ENCODE measurements at regions not wholly inside any gene's neighbourhood (a gene's known extent, or its start where the extent isn't known, plus 50 kb on each side); places are given as distances from the start of the nearest gene placed in this dataset.
"Not testable (repeated sequence)": the region's sequence is repeated elsewhere in the genome, so short reads cannot be mapped to it uniquely, and the experiment has no call there.

DNA sequence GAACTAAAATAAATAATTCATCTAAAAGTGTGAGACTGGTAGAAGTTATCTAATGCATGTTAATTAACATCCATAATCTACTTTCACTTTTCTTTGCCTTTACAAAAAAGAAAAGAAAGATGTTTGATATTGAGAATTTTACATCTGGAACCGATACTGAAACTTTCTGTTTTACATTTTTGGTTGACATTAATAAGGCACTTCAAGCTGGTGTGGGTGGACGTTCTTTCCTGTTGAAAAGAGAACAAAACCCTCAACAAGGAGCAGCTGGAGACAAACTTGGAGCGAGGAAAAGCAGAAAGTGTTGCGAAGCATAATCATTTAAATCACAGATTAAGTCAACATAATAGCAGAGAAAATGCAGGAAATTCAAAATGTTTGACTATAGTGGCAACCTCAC is 575.2 kb upstream of the ADGRB3 start:
- no peak for DNase-seq (ENCODE audit: low read depth)

DNA sequence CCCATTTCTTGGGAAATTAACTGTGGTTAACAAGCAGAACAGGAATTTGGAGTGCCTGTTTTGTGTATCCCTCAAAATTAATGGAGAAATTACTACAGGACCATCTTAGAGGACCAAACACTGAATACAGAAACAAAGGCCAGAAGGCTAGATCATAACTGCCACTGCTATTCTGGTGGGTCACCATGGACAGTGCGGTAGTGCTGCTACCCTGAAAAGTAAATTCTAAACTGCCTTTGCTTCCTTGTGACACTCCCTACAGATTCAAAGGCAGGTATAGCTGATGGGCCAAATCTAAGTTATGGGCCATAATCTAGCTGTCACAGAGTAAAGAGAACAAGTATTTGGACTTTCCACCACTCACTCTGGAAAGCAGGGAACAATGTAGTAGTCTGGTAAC is 575.8 kb upstream of the ADGRB3 start:
- no peak for DNase-seq (ENCODE audit: low read depth)

DNA sequence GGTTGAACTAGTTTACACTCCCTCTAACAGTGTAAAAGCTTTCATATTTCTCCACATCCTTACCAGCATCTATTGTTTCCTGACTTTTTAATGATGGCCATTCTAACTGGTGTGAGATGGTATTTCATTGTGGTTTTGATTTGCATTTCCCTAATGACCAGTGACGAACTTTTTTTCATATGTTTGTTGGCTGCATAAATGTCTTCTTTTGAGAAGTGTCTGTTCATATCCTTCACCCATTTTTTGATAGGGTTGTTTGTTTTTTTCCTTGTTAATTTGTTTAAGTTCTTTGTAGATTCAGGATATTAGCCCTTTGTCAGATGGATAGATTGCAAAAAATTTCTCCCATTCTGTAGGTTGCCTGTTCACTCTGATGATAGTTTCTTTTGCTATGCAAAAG is 578.5 kb upstream of the ADGRB3 start:
- not testable (repeated sequence) for DNase-seq (ENCODE audit: low read depth)

DNA sequence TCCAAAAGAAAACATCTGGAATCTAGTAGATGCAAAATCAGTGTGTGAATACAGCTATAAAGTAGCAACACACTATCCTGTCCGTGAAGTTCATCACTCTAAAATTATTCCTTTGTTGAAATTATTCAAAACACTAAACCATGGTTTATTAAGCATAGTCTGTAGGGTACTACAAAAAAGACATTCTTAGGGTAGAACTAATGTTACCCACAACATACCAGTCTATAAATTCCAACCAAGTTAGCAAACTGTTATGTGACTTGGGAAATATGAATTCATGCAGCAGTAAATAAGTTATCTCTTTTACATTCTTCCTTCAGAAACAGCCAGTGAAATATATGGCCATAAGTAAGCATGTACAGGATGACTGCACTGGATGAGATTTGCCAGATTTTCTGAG is 580.3 kb upstream of the ADGRB3 start:
- peak; percentile 80 for DNase-seq (ENCODE audit: low read depth)

DNA sequence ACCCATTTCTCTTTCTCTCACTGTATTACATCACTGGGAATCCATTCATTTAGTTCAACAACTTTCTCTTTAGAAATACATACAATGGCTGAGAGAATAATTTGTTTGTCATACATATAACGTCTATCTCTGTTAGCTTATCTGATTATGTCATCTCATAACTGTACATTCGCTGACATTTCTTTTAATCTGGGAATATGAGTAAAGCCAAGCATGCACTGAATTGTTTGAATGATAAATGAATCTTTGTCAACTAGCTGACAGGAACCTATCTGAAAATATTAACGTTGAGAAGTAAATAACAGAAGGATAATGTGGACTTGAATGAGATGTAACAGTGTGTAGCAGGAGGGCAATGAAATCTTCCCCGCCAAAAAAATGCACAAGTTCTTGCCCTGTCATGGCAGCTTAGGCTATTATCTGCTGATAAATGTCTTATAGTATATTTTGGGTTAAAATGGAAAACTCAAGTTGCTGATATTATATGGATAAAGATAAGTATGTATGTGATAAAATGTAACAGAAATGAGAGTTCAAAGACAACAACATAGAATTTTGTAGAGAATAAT is 581.2 kb upstream of the ADGRB3 start:
- no peak for DNase-seq (ENCODE audit: low read depth)

DNA sequence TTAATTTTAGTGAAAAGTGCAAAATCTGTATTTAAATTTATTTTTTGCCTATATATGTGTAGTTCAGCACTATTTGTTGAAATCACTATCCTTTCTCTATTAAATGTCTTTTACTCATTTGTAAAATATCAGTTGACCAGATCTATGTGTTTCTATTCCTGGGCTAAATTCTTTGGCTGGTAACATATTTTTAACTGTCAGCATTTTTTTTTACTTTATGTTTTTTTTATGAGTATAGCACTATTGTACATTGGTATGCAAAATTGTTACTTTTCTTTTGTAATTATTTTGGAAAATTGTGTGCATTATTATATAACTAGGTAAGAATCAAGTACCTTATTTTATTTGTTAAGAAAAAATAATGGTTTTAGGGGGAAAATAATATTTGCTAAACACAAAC is 582.8 kb upstream of the ADGRB3 start:
- DNase-seq (ENCODE audit: low read depth) = no peak

DNA sequence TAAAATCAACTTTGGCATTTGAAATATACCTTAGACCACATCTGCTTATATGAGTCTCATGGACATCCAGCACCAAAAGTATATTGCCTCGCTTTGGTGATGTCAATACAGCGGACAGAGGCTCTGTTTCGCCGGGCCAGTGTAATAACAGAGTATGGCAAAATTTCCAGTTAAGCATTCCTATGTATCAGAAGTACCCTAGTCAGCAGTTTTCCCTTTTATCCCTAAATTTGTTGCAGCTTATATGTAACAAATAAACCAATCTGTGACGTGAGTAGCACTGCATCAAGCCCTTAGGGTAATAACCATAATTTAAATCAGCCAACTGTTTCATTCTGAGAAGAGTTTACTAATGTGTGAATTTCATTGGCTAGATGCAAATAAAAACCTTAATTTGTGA is 585.5 kb upstream of the ADGRB3 start:
- no peak for DNase-seq (ENCODE audit: low read depth)

DNA sequence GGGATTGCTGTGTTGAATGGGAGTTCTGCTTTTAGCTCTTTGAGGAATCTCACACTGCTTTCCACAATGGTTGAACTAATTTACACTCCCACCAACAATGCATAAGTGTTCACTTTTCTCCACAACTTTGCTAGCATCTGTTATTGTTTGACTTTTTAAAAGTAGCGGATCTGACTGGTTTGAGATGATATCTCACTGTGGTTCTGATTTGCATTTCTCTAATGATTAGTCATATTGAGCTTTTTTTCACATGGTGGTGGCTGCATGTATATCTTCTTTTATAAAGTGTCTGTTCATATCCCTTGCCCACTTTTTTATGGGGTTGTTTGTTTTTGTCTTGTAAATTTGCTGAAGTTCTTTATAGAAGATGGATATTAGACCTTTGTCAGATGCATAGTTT is 588.3 kb upstream of the ADGRB3 start:
- DNase-seq (ENCODE audit: low read depth) = no peak

DNA sequence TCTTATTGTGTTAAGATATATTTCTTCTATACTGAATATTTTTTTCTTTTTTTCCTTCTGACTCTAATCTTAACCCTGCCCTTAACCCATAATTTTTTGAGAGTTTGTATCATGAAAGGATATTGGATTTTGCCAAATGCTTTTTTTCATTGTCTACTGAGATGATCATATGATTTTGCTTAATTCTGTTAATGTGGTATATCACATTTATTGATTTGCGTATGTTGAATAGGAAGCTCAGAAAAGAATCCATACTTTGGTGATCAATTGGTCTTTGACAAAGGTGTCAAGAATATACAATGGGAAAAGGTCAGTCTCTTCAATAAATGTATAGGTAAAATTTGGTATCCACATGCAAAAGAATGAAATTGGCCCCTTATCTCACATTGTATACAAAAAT is 588.8 kb upstream of the ADGRB3 start:
- no peak for DNase-seq (ENCODE audit: low read depth)

DNA sequence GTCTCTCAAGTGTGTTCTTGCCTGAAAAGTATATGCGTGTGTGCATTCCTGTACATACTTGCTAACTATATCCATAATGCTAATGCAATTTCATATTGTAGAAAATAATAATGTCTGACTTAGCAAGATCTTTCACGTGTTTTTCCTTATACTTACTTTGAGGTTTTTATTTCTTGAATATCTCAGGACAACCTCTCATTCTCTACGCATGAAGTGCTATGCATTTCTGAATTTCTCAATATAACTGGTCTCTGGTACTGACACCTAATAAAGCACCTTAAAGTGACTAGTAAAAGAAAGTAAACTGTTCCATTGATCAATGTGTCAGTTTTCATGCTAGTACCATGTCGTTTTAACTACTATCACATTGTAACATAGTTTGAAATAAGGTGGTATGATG is 589.9 kb upstream of the ADGRB3 start:
- no peak for DNase-seq (ENCODE audit: low read depth)

DNA sequence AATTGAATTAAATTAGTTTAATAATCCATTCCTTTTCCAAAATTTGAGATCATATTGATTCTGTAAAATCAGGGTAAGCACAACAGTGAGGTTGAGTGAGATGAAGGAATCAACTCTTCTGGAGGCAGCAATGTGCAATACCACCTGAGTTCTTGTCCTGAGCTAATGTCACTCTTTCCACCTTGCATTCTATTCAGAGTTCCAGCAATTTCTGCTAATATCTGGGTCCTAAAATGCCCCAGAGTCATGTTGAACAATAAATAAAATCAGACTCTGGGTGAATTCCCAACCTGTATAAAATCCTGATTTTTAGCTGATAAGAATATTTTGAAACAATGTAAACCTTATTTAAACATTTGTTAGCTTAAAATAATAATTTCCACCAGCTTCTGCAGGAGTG is 590.8 kb upstream of the ADGRB3 start:
- no peak for DNase-seq (ENCODE audit: low read depth)

DNA sequence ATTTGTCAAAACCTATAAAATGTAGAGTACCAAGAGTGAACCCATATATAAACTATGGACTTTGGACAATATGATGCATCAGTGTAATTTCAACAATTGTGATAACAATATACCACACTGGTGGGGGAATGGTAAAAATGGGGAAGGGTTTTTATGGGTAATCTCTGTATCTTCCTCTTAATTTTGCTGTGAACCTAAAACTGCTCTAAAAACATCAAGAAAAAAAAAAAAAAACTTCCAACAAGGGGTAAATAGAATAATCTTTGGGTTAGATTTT is 592.0 kb upstream of the ADGRB3 start:
- DNase-seq (ENCODE audit: low read depth) = no peak

DNA sequence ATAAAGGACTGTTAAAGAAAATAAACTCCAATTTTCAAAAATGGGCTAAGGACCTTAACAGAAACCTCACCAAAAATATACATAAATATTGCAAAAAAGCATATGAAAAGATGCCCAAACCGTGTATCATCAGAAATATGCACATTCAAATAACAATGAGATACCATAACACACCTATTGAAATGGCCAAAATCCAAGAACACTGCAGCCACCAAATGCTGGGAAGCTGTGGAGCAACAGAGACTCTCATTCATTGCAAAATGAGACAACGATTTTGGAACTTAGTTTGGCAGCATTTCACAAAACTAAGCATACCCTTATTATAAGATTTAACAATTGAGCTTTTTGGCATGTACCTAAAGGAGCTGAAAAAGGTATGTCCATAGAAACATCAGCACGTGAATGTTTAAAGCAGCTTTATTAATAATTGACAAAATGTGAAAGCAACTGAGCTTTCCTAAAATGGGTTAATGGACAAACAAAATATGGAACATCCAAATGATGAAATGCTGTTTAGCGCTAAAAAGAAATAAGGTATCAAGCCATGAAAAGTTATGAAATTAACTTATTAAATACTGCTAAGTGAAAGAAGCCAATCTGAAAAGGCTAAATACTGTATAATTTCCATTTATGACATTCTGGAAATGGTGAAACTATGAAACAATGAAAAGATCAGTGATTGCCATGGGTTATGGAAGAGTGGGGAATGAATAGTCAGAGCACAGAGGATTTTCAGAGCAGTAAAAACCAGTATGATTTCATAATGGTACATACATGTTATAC is 592.6 kb upstream of the ADGRB3 start:
- DNase-seq (ENCODE audit: low read depth) = no peak

DNA sequence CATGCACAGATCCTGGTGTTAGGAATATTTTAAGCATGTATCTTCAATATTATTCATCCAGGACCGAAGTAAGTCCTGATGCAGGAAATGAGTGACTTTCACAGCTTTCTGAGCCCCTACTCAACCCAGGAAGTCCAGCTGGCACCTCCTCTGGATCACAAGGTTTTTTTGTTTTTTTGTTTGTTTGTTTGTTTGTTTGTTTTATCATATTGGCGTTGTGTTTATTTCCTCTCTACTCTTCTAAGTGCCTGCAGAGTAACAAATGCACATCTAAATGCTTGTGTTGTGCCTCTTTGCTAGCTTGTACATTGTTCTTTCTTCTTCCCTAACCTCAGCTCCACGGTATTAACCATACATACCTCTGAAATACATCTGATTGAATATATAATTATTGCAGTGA is 594.3 kb upstream of the ADGRB3 start:
- no peak for DNase-seq (ENCODE audit: low read depth)

DNA sequence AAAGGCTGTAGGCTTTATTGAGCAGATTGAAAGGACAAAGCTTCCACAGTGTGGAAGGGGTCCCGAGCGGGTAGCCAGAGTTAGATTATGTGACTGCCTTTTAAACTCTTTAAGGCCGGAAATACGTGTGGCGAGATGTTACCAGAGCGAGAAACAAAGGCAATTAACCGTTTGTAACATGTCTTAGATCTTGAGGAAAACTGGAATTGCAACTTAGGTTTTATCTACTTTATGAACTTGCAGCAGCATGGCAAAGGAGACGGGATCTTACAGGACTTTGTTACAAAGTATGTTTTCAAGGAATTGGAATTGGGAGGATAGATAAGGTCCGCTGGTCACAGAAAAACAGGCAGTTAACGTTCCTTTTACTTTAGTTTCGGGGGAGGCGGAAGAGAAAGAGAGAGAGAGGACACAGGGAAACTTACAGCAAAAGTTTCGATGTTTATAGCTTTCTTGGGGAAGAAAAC is 594.7 kb upstream of the ADGRB3 start:
- DNase-seq (ENCODE audit: low read depth) = no peak

DNA sequence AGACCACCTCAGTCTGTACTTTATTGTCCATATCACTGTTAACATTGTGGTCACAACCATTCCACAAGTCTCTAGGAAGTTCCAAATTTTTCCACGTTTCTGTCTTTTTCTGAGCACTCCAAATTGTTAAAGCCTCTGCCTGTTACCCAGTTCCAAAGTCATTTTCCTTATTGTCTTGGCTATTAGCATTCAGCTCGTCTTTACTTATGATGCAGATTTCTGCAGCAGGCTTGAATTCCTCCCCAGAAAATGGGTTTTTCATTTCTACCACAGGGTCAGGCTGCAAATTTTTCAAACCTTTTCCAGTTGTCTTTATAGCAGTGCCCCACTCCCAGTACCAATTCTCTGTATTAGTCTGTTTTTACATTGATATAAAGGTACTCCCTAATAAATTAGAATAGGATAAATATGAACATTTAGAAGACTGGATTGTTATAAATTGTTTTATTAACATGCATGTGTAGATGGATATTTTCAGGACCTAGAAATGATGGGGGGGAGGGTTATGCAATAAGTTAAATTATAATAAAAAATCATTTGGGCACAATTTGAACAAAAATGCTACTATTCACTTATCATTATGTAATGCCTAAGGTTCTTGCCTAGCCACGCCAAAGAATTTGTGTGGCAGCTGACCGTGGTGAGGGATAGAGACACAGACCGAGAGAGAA is 595.3 kb upstream of the ADGRB3 start:
- no peak for DNase-seq (ENCODE audit: low read depth)

DNA sequence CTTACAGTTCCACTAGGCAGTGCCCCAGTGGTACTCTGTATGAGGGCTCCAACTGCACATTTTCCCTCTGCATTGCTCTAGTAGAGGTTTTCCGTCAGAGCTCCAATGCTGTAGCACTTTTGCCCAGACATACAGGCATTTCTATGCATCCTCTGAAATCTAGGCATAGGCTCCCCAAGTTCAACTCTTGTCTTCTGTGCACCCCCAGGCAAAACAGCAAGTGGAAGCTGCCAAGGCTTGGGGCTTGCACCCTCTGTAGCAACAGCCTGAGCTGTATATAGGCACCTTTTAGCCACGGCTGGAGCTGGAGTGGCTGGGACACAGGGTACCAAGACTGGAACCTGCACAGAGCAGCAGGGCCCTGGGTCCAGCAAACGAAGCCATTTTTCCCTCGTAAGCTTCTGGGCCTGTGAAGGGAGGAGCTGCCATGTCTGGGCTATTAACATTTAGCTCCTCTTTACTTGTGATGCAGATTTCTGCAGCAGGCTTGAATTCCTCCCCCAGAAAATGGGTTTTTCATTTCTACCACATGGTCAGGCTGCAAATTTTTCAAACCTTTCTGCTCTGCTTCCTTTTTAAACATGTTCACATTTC is 596.2 kb upstream of the ADGRB3 start:
- no peak for DNase-seq (ENCODE audit: low read depth)

DNA sequence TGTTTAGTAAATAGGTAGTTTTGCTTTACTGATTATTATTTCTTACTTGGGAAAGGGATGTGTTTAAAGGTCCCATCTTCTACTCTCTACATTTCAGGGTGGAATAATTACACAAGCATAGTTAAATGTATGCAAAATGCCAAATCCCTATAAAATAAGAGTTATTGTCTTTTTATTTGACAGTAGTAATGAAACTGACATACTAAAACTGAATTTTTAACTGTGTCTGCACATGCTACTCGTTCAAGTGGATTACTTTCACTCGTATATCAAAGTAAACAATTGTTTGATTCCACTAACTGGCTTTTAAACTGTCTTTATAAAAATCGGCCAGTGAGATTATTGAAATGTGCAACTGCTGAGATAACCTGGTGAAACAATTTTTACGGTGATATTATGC is 602.9 kb upstream of the ADGRB3 start:
- no peak for DNase-seq (ENCODE audit: low read depth)

DNA sequence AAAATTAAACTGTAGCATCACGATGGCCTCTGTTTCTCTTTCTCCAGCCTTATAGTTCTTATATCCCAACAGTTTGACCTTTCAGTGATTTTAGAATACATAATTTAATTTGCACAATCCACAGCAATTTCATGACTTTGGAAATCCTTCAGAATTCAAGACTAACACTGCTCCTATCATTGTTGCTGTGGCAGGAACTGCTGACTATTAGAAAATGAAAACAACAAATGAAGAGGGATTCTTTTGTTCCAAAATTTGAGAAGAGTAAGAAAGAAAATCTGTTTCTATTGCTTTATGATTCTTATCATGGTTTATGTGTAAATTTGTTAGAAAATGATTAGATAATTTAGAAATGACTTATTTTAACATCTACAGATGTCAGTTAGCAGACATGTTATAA is 604.0 kb upstream of the ADGRB3 start:
- no peak for DNase-seq (ENCODE audit: low read depth)

DNA sequence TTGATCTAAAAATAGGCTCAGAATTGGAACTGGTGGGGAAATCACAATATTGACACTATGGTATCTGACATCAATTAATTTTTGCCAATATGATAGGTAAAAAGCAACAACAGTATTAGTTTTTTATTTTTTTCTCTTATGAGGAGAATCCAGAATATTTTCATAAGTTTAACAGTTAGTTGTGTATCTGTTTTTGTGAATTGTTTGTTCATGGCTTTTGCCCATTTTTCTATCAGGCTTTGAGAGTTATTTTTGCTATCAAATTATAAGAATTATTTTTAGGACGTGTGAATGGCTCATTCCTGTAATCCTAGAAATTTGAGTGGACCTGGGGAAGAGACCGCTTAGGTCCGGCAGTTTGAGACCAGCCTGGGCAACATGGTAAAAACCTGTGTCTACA is 608.6 kb upstream of the ADGRB3 start:
- no peak for DNase-seq (ENCODE audit: low read depth)

DNA sequence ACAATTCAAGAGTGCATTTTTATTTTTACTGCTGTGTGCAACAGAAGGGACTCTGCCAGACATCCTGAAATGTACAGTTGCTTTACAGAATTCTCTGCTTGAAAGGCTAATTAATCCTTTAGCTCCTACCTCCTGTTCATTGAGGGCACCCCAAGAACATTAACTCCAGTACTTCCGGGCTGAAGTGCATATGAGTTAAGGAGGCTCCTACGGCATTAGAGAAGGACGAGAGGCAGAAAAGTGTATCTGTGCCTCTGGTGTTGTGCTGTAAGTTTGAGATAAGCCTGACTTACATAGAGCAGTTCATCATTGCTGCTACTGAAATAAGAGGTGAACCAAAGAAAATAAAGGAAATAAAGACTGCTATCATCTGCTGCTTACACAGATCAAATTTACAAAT is 609.3 kb upstream of the ADGRB3 start:
- no peak for DNase-seq (ENCODE audit: low read depth)

DNA sequence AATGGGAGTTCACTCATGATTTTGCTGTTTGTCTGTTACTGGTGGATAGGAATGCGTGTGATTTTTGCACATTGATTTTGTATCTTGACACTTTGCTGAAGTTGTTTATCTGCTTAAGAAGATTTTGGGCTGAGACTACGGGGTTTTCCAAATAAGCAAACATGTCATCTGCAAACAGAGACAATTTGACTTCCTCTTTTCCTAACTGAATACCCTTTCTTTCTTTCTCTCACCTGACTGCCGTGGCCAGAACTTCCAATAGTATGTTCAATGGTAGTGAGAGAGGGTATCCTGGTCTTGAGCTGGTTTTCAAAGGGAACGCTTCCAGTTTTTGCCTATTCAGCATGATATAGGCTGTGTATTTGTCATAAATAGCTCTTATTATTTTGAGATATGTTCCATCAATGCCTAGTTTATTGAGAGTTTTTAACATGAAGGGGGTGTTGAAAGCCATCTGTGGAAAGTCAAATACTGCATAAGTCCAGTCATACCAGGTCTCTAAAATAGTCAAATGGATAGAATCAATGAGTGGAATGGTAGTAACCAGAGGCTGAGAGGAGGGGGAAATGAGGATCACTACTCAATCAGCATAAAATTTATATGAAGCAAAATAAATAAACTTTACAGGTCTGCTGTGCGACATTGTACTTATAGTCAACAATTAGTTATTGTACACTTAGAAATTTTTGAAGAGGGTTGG is 610.4 kb upstream of the ADGRB3 start:
- DNase-seq (ENCODE audit: low read depth) = no peak

DNA sequence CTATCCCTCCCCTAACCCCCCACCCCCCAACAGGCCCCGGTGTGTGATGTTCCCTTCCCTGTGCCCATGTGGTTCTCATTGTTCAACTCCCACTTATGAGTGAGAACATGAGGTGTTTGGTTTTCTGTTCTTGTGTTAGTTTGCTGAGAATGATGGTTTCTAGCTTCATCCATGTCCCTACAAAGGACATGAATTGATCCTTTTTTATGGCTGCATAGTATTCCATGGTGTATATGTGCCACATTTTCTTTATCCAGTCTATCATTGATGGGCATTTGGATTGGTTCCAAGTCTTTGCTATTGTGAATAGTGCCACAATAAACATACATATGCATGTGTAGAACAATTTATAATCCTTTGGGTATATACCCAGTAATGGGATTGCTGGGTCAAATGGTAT is 612.1 kb upstream of the ADGRB3 start:
- not testable (repeated sequence) for DNase-seq (ENCODE audit: low read depth)
